ENCODE measurements at regions not wholly inside any gene's neighbourhood (a gene's known extent, or its start where the extent isn't known, plus 50 kb on each side); places are given as distances from the start of the nearest gene placed in this dataset.

DNA sequence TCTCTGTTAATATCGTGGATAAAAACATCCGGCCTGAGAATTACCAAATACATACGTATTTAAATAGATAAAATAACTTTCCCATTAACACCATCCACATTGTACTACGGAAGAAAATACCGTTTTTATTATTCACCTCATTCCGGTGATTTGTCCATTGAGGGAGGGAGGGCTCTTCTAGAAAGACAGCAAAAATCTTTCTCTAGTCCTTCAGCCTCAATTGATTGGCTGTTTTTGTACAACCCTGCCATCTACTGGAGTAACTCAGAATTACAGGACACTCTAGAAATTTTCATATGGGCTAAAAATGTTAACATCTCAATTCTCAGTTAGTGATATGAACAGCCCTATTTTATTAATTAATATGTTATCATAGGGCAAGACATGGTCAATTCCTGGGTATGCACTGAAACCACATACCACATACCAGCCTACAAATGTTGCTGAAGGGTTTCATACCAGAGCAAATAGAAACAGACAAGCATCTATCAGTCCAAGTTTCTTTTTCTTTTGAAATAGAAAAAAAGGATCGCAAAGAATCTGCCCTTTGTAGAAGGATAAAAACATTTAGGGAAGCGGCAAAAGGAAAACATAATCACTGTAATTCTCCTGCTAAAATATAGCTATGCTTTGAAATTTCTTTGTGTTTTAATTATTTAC is 55.8 kb upstream of the CDCA7L start:
- peak; percentile 30 for DNase-seq

- DNase-seq = no peak
Measured at GRCh38 chr7:21999896-22000295, 54.2 kb upstream of the CDCA7L start.

DNA sequence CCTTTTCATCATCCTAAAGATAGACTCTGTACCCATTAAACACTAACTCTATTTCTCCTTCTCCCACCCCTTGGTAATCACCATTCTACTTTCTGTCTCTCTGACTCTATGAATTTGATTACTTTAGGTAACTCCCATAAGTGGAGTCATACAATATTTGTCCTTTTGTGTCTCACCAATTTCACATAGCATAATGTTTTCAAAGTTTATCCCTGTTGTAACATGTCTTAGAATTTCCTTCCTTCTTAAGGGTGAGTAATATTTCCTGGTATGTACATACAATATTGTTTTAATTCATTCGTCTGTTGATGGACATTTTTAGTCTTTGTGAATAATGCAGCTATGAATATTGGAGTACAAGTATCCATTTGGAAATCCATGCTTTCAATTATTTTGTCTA is 50.9 kb upstream of the CDCA7L start:
- no peak for DNase-seq

Data from COR-L47 (cell line).